ENCODE measurements at regions not wholly inside any gene's neighbourhood (a gene's known extent, or its start where the extent isn't known, plus 50 kb on each side); places are given as distances from the start of the nearest gene placed in this dataset.

GRCh38 chr19:5394551-5395505 lies 54.2 kb upstream of the PTPRS start:
- TF ChIP-seq POLR2AphosphoS5 (IDR thresholded peaks at IDR 0.05; ENCODE audit: low read depth, low read length) (no peak), FOXP2 (optimal IDR thresholded peaks at IDR 0.05; ENCODE audit: borderline replicate concordance, extremely low read depth, extremely low read length, insufficient read depth) (no peak), SIN3A (IDR thresholded peaks at IDR 0.05; ENCODE audit: borderline replicate concordance, insufficient read depth, low read length) (no peak), TAF1 (IDR thresholded peaks at IDR 0.05; ENCODE audit: borderline replicate concordance, insufficient read depth, low read length) (no peak)
- TF ChIP-seq, protein P1, sequence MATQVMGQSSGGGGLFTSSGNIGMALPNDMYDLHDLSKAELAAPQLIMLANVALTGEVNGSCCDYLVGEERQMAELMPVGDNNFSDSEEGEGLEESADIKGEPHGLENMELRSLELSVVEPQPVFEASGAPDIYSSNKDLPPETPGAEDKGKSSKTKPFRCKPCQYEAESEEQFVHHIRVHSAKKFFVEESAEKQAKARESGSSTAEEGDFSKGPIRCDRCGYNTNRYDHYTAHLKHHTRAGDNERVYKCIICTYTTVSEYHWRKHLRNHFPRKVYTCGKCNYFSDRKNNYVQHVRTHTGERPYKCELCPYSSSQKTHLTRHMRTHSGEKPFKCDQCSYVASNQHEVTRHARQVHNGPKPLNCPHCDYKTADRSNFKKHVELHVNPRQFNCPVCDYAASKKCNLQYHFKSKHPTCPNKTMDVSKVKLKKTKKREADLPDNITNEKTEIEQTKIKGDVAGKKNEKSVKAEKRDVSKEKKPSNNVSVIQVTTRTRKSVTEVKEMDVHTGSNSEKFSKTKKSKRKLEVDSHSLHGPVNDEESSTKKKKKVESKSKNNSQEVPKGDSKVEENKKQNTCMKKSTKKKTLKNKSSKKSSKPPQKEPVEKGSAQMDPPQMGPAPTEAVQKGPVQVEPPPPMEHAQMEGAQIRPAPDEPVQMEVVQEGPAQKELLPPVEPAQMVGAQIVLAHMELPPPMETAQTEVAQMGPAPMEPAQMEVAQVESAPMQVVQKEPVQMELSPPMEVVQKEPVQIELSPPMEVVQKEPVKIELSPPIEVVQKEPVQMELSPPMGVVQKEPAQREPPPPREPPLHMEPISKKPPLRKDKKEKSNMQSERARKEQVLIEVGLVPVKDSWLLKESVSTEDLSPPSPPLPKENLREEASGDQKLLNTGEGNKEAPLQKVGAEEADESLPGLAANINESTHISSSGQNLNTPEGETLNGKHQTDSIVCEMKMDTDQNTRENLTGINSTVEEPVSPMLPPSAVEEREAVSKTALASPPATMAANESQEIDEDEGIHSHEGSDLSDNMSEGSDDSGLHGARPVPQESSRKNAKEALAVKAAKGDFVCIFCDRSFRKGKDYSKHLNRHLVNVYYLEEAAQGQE (IDR thresholded peaks at IDR 0.05; ENCODE audit: insufficient read depth in 1 of 2, low read depth in 2 of 2, low read length in 2 of 2) = no peak

All from PFSK-1 (cell line).